Esophagus muscularis mucosa (tissue), 4 donors: ENCODE measurements at regions not wholly inside any gene's neighbourhood (a gene's known extent, or its start where the extent isn't known, plus 50 kb on each side); places are given as distances from the start of the nearest gene placed in this dataset.

Experiments used
- DNase-seq: peaks from one replicate; pipeline ENCODE4 v3.0.0-alpha.2; 2017; ENCODE audit errors: extremely low spot score
- H3K27ac ChIP-seq, 4 donors: fragments of 200-600 bp; sonication (generic); replicated peaks in 1 of 4; 1 replicate in 3 of 4; 2 replicates in 1 of 4; pipeline ENCODE4 v1.5.1; 2016 to 2019; ENCODE audit warnings: mild to moderate bottlenecking in 1 of 4
- H3K27me3 ChIP-seq, 4 donors: fragments of 200-600 bp; sonication (generic); one replicate each; pipeline versions ENCODE4 v1.5.1 to v1.6.0; 2016 to 2019
- H3K36me3 ChIP-seq, 4 donors: fragments of 200-600 bp; sonication (generic); one replicate each; pipeline ENCODE4 v1.5.1; 2016 to 2019
- H3K4me1 ChIP-seq, 4 donors: fragments of 200-600 bp; sonication (generic); one replicate each; pipeline ENCODE4 v1.5.1; 2016 to 2019
- H3K4me3 ChIP-seq, 4 donors: fragments of 200-600 bp; sonication (generic); 1 replicate in 2 of 4; 2 replicates in 2 of 4; pipeline ENCODE4 v1.5.1; 2016 to 2019; ENCODE audit warnings: mild to moderate bottlenecking in 4 of 4, moderate library complexity in 1 of 4
- H3K9me3 ChIP-seq, 4 donors: fragments of 200-600 bp; sonication (generic); 1 replicate in 3 of 4; 2 replicates in 1 of 4; pipeline ENCODE4 v1.5.1; 2016 to 2019
- CTCF ChIP-seq, 3 experiments: fragments of 200-600 bp in 2 of 3; fragments of 450-650 bp in 1 of 3; sonication (generic) in 2 of 3; IDR thresholded peaks; one replicate each; pipeline ENCODE4 v1.5.1; 2017 to 2019; ENCODE audit warnings: antibody characterized with exemption in 3 of 3, mild to moderate bottlenecking in 2 of 3, moderate library complexity in 1 of 3
- EP300 ChIP-seq: sonication (generic); formaldehyde crosslinking; IDR thresholded peaks from one replicate; pipeline ENCODE4 v1.6.1; 2017; ENCODE audit warnings: antibody characterized with exemption
- POLR2A ChIP-seq: fragments of 450-650 bp; IDR thresholded peaks from one replicate; pipeline ENCODE4 v1.6.1; 2017; ENCODE audit warnings: antibody characterized with exemption, moderate library complexity, mild to moderate bottlenecking, low read depth
- POLR2AphosphoS5 ChIP-seq, 2 donors: sonication (generic); formaldehyde crosslinking; IDR thresholded peaks; one replicate each; pipeline ENCODE4 v1.6.1; 2017; ENCODE audit warnings: antibody characterized with exemption in 2 of 2
- WGBS: methylation state at CpG from one replicate; pipeline ENCODE4 v1.1.5; 2018; 5-methylcytosine and 5-hydroxymethylcytosine counted together
- intact Hi-C: fragments of 100-400 bp; cut with DNase I; formaldehyde crosslinking; loops from one replicate; pipeline ENCODE4 v1.15.1; 2023
- small RNA-seq, 3 donors: library from RNA; depleted of rRNA; stranded (forward); fragments of <200 nt; gene quantifications; one replicate each; pipeline ENCODE3, GENCODE V24; 2016

DNA sequence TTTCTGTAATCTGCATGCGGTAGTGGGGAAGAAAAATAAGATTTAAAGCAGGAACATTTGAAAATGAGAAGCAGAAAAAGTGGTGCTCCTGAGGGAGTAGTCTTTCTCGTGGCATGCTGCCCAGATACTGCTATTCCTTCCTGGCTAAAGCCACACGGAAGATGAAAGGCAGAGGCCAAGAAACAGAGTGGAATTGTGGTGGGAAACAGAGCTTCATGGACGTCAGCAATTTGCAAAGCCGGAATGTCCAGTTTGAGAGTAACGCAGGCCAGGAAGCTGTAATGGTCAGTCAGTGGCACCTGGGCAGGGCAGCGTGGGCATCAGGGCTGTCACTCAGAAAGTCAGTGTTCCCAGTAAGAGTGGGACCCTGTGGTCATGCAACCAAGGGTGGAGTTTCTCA lies 63.7 kb upstream of the FMR1 start:
- H3K4me1 ChIP-seq = no peaks in the 10 kb centered on the region
- H3K27me3 ChIP-seq = no peaks in the 10 kb centered on the region
- intact Hi-C loops = no loop called here
- TF ChIP-seq POLR2AphosphoS5 (IDR thresholded peaks at IDR 0.05) = no peak
- no peak for TF ChIP-seq CTCF (IDR thresholded peaks at IDR 0.05)
- TF ChIP-seq EP300 = no peak
- no peak for TF ChIP-seq POLR2A
- no peaks in the 10 kb centered on the region for H3K9me3 ChIP-seq
- 33% methylated on average over 7 of the region's 7 CpGs for WGBS
- H3K4me3 ChIP-seq = no peak overlapping the region
- H3K36me3 ChIP-seq = no peaks in the 10 kb centered on the region
- H3K27ac ChIP-seq = no peak overlapping the region
- DNase-seq = no peak

DNA sequence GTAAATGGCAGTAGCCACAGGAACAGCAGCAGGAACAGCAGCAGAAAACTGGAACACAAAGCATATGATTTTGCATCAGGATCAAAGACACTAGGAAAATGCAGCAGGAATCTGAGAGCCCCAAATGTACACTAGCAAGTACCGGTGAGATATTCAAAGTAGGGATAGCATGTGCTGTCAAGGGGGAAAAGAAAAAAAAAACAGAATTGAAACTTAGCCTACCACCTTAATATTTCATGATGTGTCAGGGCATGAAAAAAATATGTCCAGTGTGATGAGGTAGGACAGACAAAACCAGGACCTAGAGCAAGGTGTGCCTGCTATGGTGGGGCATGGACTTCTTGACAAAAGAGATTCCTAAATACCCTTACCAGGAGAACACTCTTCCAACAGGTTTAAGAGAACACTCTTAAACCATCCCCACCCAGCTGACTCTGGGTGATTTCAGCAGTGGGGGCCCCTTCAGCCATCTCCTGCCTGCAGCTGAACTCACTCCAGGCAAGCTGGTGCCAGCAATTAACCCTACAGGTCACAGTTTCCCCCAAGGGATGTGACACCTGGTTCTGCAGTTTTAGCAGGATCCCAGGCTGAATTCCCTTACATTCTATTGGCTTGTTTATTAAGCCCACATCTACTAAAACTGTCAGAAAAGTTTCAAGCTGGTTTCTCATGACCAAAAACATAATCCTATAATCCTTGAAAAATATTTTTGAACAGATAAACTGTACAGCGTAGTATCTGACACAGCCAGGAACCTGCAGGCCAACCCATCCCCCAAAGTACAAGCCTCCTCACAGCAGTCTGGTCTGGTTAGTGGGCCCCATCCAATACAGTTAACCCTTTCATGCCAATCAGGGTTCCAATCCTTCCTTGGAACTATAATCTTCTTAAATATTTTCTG lies 62.9 kb upstream of the FMR1 start:
- Histone ChIP-seq H3K27ac (no peak overlapping the region), H3K4me1 (no peaks in the 10 kb centered on the region), H3K27me3 (no peaks in the 10 kb centered on the region), H3K9me3 (no peaks in the 10 kb centered on the region), H3K4me3 (no peak overlapping the region), H3K36me3 (no peaks in the 10 kb centered on the region)
- intact Hi-C loops = no loop called here
- no peak for DNase-seq
- no peak for TF ChIP-seq POLR2A
- TF ChIP-seq POLR2AphosphoS5 (IDR thresholded peaks at IDR 0.05) = no peak
- WGBS = 71% methylated on average over 2 of the region's 2 CpGs

DNA sequence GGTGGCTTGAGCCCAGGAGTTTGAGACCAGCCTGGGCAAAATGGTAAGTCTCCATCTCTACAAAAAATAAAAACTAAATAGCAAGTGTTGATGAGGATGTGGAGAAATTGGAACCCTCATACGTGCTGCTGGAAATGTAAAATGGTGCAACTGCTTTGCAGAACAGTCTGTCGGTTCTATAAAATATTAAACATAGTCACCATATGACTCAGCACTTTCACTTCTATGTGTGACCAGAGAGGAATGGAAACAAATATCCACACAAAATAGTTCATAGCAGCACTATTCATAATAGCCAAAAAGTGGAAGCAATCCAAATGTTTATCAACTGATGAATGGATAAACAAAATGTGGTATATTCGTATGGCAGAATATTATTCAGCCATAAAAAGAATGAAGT lies 60.8 kb upstream of the FMR1 start:
- no peak for DNase-seq
- Histone ChIP-seq H3K4me3 (no peak overlapping the region), H3K27ac (no peak overlapping the region), H3K9me3 (no peaks in the 10 kb centered on the region), H3K27me3 (no peaks in the 10 kb centered on the region), H3K4me1 (no peaks in the 10 kb centered on the region), H3K36me3 (no peaks in the 10 kb centered on the region)
- intact Hi-C loops = no loop called here
- TF ChIP-seq EP300 (no peak), POLR2A (no peak), POLR2AphosphoS5 (IDR thresholded peaks at IDR 0.05) (no peak), CTCF (IDR thresholded peaks at IDR 0.05) (no peak)
- 51% methylated on average over 3 of the region's 3 CpGs for WGBS

DNA sequence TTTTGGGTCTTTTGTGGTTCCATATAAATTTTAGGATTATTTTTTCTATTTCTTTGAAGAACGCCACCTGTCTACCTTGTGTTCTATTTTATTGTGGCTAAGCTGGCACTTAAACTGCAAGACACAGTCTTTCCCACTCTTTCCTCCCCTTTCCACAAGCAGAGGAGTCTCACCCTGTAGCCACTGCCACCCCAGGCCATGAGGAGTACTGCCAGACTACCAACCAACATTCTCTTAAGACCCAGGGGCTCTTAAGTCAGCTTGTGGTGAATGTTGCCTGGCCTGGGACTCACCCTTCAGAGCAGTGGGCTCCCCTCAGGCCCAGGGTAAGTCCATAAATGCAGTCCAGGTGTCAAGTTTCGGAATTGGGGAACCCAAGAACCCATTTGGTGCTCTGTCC lies 58.0 kb upstream of the FMR1 start:
- Histone ChIP-seq H3K4me3 (no peak overlapping the region), H3K36me3 (no peaks in the 10 kb centered on the region), H3K27me3 (no peaks in the 10 kb centered on the region), H3K9me3 (no peaks in the 10 kb centered on the region), H3K27ac (no peak overlapping the region), H3K4me1 (no peaks in the 10 kb centered on the region)
- WGBS = 75% methylated on average over 1 of the region's 2 CpGs
- intact Hi-C loops = no loop called here
- DNase-seq = no peak
- TF ChIP-seq EP300 = no peak
- TF ChIP-seq POLR2A = no peak
- no peak for TF ChIP-seq POLR2AphosphoS5 (IDR thresholded peaks at IDR 0.05)
- TF ChIP-seq CTCF (IDR thresholded peaks at IDR 0.05) = no peak

GRCh38 chrX:147859666-147860065 lies 52.1 kb upstream of the FMR1 start:
- H3K4me1 ChIP-seq = no peaks in the 10 kb centered on the region
- no peak overlapping the region for H3K4me3 ChIP-seq
- no peaks in the 10 kb centered on the region for H3K9me3 ChIP-seq
- H3K36me3 ChIP-seq = no peaks in the 10 kb centered on the region
- DNase-seq = no peak
- no peaks in the 10 kb centered on the region for H3K27me3 ChIP-seq
- H3K27ac ChIP-seq = no peak overlapping the region
- intact Hi-C loops = no loop called here
- TF ChIP-seq POLR2AphosphoS5 (IDR thresholded peaks at IDR 0.05) = no peak
- no peak for TF ChIP-seq EP300
- TF ChIP-seq CTCF (IDR thresholded peaks at IDR 0.05) = no peak
- TF ChIP-seq POLR2A = no peak
- 46% methylated on average over 2 of the region's 2 CpGs for WGBS

Small RNA genes lying in the stretch of these regions (small RNA-seq; reads per million reads assigned to genes)
- gene AC016925.1 = 0 reads per million in 3 donors
- gene AC016925.2 = 0 reads per million in 3 donors
- gene AL009048.1 = 0 reads per million in 3 donors
- 0 reads per million in 3 donors for gene AL096861.1
- gene RNU6-382P = 0 reads per million in 3 donors
